ENCODE measurements at regions not wholly inside any gene's neighbourhood (a gene's known extent, or its start where the extent isn't known, plus 50 kb on each side); places are given as distances from the start of the nearest gene placed in this dataset.
"Not testable (repeated sequence)": the region's sequence is repeated elsewhere in the genome, so short reads cannot be mapped to it uniquely, and the experiment has no call there.

DNA sequence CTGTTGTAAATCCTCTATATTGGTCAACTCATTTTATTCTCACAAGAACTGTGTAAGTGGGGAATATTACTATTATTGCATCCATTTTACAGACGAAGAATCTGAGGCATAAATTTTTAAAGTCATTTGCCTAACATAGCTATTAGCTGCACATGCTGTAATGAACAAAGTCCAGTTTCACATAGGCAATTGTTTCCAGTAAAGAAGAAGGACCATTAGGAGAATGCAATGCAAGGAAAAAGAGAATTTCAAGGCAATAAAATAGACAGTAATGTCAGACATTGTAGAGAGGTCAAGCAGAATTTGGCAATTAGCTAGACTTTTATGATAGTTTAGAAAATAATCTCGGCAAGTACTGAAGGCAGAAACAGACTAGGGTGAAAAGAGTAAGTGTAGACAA lies 578.7 kb upstream of the NECTIN3 start:
- Mint-ChIP-seq H3K27me3 (peaks cover 5% of the 10 kb centered on the region), H3K36me3 (ENCODE audit: low read depth) (no peaks in the 10 kb centered on the region), H3K4me3 (no peak overlapping the region), H3K27ac (no peak overlapping the region), H3K4me1 (no peaks in the 10 kb centered on the region), H3K9me3 (peaks cover 3% of the 10 kb centered on the region)
- ATAC-seq (replicated peaks), result no peak

DNA sequence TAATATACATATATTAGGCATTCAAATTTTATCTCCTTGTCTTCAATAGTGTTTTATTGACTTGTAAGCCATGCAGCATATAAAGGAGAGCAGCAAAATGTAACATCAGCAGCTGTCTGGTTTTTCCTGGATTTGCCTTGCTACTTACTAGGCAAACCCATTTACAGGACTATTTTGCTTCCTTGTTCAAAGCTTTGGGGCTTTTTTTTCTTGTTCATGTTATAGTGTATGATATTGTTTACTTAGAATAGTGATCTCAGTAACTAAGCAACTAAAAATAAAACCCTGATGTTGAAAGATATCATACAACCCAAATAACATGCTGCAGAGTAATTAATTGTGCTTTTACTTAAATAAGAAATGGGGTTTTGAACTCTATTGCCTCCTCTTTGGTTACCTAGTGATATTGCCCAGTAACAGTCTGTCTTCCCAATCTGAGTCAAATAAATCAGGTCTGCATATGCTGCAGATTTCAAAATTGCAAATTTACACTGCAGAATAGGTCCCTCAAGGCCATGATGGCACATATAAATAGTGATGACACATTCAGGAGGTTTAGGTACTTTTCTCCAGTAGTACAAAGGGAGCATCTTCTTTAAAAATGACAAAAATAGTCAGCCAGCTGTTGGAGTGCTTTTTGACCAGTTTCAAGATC lies 578.1 kb upstream of the NECTIN3 start:
- Mint-ChIP-seq H3K4me3 (no peak overlapping the region), H3K36me3 (ENCODE audit: low read depth) (no peaks in the 10 kb centered on the region), H3K9me3 (no peaks in the 10 kb centered on the region), H3K27me3 (peaks cover 4% of the 10 kb centered on the region), H3K4me1 (no peaks in the 10 kb centered on the region), H3K27ac (no peak overlapping the region)
- ATAC-seq (replicated peaks), result no peak

DNA sequence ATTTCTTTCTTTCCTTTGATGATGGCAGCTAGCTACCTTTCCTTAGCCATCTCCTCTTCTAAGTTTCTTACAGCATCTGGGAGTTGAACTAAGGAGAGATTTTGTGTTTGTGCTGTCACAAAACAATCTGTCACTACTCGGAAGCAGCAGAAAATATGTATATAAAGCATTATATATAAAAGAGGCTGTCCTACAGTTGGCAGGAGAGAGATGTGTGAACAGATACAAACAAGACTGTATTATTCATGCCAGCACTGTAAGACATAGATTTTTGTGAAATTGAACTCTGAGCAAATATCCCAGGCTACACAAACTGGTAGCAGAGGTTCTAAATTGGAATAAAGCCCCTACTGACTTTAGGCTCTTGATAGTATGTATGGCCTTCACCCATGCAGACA lies 577.5 kb upstream of the NECTIN3 start:
- no peak overlapping the region for H3K27ac Mint-ChIP-seq
- no peaks in the 10 kb centered on the region for H3K9me3 Mint-ChIP-seq
- H3K4me3 Mint-ChIP-seq, result no peak overlapping the region
- no peaks in the 10 kb centered on the region for H3K36me3 Mint-ChIP-seq (ENCODE audit: low read depth)
- peaks cover 4% of the 10 kb centered on the region for H3K27me3 Mint-ChIP-seq
- ATAC-seq (replicated peaks), result no peak
- no peaks in the 10 kb centered on the region for H3K4me1 Mint-ChIP-seq

DNA sequence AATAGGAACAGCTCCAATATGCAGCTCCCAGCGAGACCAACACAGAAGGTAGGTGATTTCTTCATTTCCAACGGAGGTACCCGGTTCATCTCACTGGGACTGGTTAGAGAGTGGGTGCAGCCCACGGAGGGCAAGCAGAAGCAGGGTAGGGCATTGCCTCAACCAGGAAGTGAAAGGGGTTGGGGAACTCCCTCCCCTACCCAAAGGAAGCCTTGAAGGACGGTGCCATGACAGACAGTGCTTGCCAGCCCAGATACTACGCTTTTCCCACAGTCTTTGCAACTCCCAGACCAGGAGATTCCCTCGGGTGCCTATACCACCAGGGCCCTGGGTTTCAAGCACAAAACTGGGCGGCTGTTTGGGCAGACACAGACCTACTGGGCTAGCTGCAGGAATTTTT lies 576.9 kb upstream of the NECTIN3 start:
- H3K27ac Mint-ChIP-seq, result no peak overlapping the region
- no peaks in the 10 kb centered on the region for H3K4me1 Mint-ChIP-seq
- peaks cover 4% of the 10 kb centered on the region for H3K27me3 Mint-ChIP-seq
- H3K4me3 Mint-ChIP-seq, result no peak overlapping the region
- no peaks in the 10 kb centered on the region for H3K36me3 Mint-ChIP-seq (ENCODE audit: low read depth)
- no peaks in the 10 kb centered on the region for H3K9me3 Mint-ChIP-seq
- ATAC-seq (replicated peaks), result no peak

DNA sequence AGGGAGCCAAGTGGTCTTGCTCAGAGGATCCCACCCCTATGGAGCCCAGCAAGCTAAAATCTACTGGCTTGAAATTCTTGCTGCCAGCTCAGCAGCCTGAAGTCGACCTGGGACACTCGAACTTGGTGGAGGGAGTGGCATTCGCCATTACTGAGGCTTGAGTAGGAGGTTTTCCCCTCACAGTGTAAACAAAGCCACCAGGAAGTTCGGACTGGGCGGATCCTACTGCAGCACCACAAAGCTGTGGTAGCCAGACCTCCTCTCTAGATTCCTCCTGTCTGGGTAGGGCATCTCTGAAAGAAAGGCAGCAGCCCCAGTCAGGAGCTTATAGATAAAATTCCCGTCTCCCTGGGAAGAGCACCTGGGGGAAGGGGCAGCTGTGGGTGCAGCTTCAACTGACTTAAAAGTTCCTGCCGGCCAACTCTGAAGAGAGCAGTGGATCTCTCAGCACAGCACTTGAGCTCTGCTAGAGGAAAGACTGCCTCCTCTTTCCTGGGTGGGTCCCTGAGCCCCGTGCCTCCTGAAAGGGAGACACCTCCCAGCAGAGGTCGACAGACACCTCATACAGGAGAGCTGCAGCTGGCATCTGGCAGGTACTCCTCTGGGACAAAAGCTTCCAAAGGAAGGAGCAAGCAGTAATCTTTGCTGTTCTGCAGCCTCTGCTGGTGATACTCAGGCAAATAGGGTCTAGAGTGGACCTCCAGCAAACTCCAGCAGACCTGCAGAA lies 576.3 kb upstream of the NECTIN3 start:
- no peak overlapping the region for H3K27ac Mint-ChIP-seq
- H3K27me3 Mint-ChIP-seq, result peaks cover 4% of the 10 kb centered on the region
- H3K4me1 Mint-ChIP-seq, result no peaks in the 10 kb centered on the region
- H3K36me3 Mint-ChIP-seq (ENCODE audit: low read depth), result no peaks in the 10 kb centered on the region
- no peak for ATAC-seq (replicated peaks)
- H3K4me3 Mint-ChIP-seq, result no peak overlapping the region
- H3K9me3 Mint-ChIP-seq, result no peaks in the 10 kb centered on the region

DNA sequence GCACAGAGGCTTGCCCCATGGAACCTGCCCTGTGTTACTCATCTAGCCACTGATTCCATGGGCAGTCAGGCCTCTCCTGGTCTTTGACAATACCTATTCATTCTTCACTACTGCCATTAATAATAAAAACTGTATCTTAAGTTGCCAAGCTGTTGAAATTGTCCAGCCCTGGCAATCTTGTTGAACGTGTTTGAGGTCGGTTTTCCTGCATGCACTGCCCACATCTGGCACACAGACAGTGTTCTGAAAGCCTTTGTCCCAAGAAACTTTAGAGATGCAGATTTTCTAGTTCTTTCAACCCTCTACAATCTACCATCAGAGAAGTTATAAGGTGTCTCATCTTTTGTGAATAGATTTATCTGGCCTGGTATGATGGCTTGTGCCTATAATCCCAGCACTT lies 567.2 kb upstream of the NECTIN3 start:
- H3K4me1 Mint-ChIP-seq, result no peaks in the 10 kb centered on the region
- no peak overlapping the region for H3K27ac Mint-ChIP-seq
- H3K27me3 Mint-ChIP-seq, result no peaks in the 10 kb centered on the region
- ATAC-seq (replicated peaks), result no peak
- H3K9me3 Mint-ChIP-seq, result no peaks in the 10 kb centered on the region
- no peak overlapping the region for H3K4me3 Mint-ChIP-seq
- H3K36me3 Mint-ChIP-seq (ENCODE audit: low read depth), result no peaks in the 10 kb centered on the region

DNA sequence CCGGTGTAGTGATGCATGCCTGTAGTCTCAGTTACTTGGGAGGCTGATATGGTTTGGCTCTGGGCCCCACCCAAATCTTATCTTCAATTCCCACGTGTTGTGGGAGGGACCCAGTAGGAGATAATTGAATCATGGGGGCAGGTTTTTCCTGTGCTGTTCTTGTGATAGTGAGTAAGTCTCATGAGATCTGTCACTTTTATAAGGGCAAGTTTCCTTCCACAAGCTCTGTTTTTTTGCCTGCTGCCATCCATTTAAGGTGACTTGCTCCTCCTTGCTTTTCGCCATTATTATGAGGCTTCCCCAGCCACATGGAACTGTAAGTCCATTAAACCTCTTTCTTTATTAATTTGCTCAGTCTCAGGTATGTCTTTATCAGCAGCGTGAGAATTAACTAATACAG lies 566.7 kb upstream of the NECTIN3 start:
- no peaks in the 10 kb centered on the region for H3K4me1 Mint-ChIP-seq
- H3K27ac Mint-ChIP-seq, result no peak overlapping the region
- H3K36me3 Mint-ChIP-seq (ENCODE audit: low read depth), result no peaks in the 10 kb centered on the region

DNA sequence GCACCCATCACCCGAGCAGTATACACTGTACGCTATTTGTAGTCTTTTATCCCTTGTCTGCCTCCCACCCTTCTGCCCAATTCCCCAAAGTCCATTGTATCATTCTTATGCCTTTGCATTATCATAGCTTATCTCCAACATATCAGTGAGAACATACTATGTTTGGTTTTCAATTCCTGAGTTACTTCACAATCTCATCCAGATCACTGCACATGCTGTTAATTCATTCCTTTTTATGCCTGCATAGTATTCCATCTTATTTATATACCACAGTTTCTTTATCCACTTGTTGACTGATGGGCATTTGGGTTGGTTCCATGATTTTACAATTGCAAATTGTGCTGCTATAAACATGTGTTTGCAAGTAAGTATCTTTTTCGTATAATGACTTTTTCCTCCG lies 564.7 kb upstream of the NECTIN3 start:
- Mint-ChIP-seq H3K4me1 (no peaks in the 10 kb centered on the region), H3K27me3 (peaks cover 4% of the 10 kb centered on the region), H3K4me3 (no peak overlapping the region), H3K9me3 (no peaks in the 10 kb centered on the region), H3K27ac (no peak overlapping the region), H3K36me3 (ENCODE audit: low read depth) (no peaks in the 10 kb centered on the region)
- no peak for ATAC-seq (replicated peaks)

More for the DNA sequence above, 566.7 kb upstream of the NECTIN3 start:
- Mint-ChIP-seq H3K4me3 (no peak overlapping the region), H3K9me3 (no peaks in the 10 kb centered on the region), H3K27me3 (no peaks in the 10 kb centered on the region)
- ATAC-seq (replicated peaks), result no peak

DNA sequence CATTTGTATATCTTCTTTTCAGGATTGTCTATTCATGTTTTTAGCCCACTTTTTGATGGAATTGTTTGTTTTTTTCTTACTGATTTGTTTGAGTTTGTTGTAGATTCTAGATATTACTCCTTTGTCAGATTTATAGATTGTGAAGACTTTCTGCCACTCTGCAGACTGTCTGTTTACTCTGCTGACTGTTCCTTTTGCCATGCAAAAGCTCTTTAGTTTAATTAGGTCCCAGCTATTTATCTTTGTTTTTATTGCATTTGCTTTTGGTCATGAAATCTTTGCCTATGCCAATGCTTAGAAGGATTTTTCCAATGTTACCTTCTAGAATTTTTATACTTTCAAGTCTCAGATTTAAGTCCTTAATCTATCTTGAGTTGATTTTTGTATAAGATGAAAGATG lies 564.0 kb upstream of the NECTIN3 start:
- H3K27me3 Mint-ChIP-seq; H3K9me3 Mint-ChIP-seq; H3K36me3 Mint-ChIP-seq (ENCODE audit: low read depth); H3K4me3 Mint-ChIP-seq; H3K4me1 Mint-ChIP-seq; H3K27ac Mint-ChIP-seq; ATAC-seq (replicated peaks): not testable (repeated sequence)

DNA sequence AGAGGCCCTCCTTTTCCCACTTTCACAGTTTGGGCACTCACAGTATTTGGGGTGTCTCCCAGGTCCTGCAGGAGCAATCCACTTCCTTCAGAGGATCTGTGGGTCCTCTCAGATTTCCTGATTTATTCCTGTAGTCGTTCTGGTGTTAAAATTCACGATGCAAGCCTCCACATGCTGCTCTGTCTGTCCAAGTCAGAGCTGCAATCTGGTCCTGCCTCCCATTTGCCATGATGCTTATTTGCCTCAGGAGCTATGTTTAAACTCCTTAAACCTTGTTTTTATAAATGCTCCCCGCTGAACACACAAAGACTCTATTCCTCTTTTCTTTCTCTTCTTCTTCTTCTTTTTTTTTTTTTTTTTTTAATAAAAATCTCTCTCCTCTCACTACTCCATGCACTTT lies 558.7 kb upstream of the NECTIN3 start:
- H3K36me3 Mint-ChIP-seq (ENCODE audit: low read depth), result no peaks in the 10 kb centered on the region
- H3K4me3 Mint-ChIP-seq, result no peak overlapping the region
- no peaks in the 10 kb centered on the region for H3K4me1 Mint-ChIP-seq
- no peak overlapping the region for H3K27ac Mint-ChIP-seq
- no peaks in the 10 kb centered on the region for H3K9me3 Mint-ChIP-seq
- no peak for ATAC-seq (replicated peaks)
- peaks cover 6% of the 10 kb centered on the region for H3K27me3 Mint-ChIP-seq

DNA sequence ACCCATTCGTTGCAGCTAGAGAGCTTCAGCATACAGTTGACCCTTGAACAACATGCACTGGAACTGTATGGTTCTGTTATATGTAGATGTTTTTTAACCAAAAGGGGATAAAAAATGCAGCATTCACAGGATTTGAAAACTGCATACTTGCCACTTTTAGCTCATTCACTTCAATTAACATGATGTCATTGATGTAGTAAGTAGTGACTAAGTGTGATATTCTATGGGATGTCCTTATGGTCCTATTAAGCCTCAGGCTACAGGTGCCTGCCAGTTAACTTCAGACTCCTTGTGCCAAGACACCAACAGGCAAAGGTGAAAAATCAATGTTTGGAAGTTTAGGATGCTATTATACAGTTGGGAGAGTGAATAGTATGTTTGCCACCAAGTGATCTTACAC lies 553.6 kb upstream of the NECTIN3 start:
- ATAC-seq (replicated peaks), result no peak
- H3K9me3 Mint-ChIP-seq, result no peaks in the 10 kb centered on the region
- H3K4me1 Mint-ChIP-seq, result no peaks in the 10 kb centered on the region
- no peaks in the 10 kb centered on the region for H3K36me3 Mint-ChIP-seq (ENCODE audit: low read depth)
- H3K27ac Mint-ChIP-seq, result no peak overlapping the region
- H3K4me3 Mint-ChIP-seq, result no peak overlapping the region
- H3K27me3 Mint-ChIP-seq, result peaks cover 3% of the 10 kb centered on the region

DNA sequence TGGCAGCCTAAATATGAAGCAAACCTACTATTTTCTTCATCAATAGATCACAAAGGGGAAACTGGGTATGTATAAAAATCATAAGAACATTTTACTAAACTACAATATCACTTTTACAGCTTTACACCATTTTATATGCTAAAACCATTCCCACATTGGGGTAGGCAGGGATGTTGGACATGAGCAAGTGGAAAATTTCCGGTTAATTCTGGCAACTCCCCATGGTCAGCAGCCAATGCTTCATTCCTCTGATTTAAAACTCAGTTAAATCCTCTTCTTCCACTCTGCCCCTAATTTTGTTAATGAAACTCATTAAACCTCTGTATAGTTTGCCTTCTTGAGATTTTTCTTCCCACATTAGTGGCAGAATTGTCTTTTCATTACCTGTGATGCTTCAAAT lies 552.5 kb upstream of the NECTIN3 start:
- H3K27me3 Mint-ChIP-seq, result peaks cover 3% of the 10 kb centered on the region
- H3K9me3 Mint-ChIP-seq, result no peaks in the 10 kb centered on the region
- H3K27ac Mint-ChIP-seq, result no peak overlapping the region
- no peaks in the 10 kb centered on the region for H3K4me1 Mint-ChIP-seq
- no peaks in the 10 kb centered on the region for H3K36me3 Mint-ChIP-seq (ENCODE audit: low read depth)
- ATAC-seq (replicated peaks), result no peak
- H3K4me3 Mint-ChIP-seq, result no peak overlapping the region

DNA sequence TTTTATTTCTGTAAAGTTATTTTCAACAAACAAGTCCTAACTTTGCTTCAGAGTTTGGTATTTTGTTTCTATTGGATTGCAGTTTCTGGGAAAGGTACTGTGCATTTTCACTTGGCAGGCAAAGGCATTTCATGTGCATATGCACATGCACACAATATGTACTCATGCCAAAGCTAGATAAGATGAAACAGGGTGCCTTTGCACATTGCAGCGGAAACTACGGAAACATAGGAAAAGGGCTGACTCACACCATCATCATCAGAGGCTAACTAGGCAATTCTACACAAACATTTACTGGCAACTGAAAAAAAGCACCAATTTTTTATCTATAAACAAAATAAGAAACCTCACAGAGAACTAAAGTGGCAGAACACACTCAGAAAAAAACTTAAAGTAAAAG lies 550.6 kb upstream of the NECTIN3 start:
- Mint-ChIP-seq H3K4me3 (no peak overlapping the region), H3K27me3 (no peaks in the 10 kb centered on the region), H3K36me3 (ENCODE audit: low read depth) (no peaks in the 10 kb centered on the region), H3K4me1 (no peaks in the 10 kb centered on the region), H3K9me3 (no peaks in the 10 kb centered on the region), H3K27ac (no peak overlapping the region)
- ATAC-seq (replicated peaks), result no peak

DNA sequence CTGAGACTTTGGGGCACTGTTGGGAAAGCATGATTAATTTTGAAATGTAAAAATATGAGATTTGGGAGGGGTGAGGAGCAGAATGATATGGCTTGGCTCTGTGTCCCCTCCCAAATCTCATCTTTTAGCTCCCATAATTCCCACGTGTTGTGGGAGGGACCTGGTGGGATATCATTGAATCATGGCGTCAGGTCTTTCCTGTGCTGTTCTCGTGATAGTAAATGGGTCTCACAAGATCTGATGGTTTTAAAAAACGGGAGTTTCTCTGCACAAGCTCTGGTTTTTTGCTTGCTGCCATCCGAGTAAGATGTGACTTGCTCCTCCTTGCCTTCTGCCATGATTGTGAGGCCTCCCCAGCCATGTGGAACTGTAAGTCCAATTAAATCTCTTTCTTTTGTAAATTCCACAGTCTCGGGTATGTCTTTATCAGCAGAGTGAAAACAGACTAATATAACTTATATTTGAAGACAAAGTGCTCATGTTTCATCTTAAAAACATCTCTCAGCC lies 546.0 kb upstream of the NECTIN3 start:
- not testable (repeated sequence) for ATAC-seq (replicated peaks); H3K4me3 Mint-ChIP-seq; H3K4me1 Mint-ChIP-seq; H3K27me3 Mint-ChIP-seq; H3K9me3 Mint-ChIP-seq; H3K27ac Mint-ChIP-seq; H3K36me3 Mint-ChIP-seq (ENCODE audit: low read depth)
